Trophoblast cell (in vitro differentiated cells and primary cell): ENCODE measurements at regions not wholly inside any gene's neighbourhood (a gene's known extent, or its start where the extent isn't known, plus 50 kb on each side); places are given as distances from the start of the nearest gene placed in this dataset.

Experiments used
- DNase-seq, 2 donors: peaks; one replicate each; pipeline ENCODE4 v3.0.0-alpha.2; 2016
- H2AFZ ChIP-seq: 2 replicates; pipeline ENCODE4 v1.6.1; 2013; ENCODE audit warnings: low read length, moderate library complexity, mild to moderate bottlenecking; ENCODE audit not compliant: insufficient read depth, poor library complexity
- H2AK5ac ChIP-seq: 2 replicates; pipeline ENCODE4 v1.6.1; 2013; ENCODE audit warnings: mild to moderate bottlenecking, low read length
- H2BK120ac ChIP-seq: 2 replicates; pipeline ENCODE4 v1.6.1; 2013; ENCODE audit warnings: low read length, mild to moderate bottlenecking, moderate library complexity; ENCODE audit not compliant: insufficient read depth, poor library complexity
- H2BK12ac ChIP-seq: 2 replicates; pipeline ENCODE4 v1.6.1; 2013; ENCODE audit warnings: mild to moderate bottlenecking, low read length, moderate library complexity
- H2BK5ac ChIP-seq: 2 replicates; pipeline ENCODE4 v1.6.1; 2013; ENCODE audit warnings: low read length, low read depth, moderate library complexity, mild to moderate bottlenecking; ENCODE audit not compliant: poor library complexity
- H3K14ac ChIP-seq: 2 replicates; pipeline ENCODE4 v1.6.1; 2013; ENCODE audit warnings: mild to moderate bottlenecking, low read length
- H3K18ac ChIP-seq: 2 replicates; pipeline ENCODE4 v1.6.1; 2013; ENCODE audit warnings: mild to moderate bottlenecking, low read length
- H3K23ac ChIP-seq: 2 replicates; pipeline ENCODE4 v1.6.1; 2013; ENCODE audit warnings: low read length
- H3K27ac ChIP-seq: 2 replicates; pipeline ENCODE4 v1.5.1; 2013; ENCODE audit warnings: low read depth, mild to moderate bottlenecking, inconsistent platforms, low read length, moderate library complexity
- H3K27me3 ChIP-seq: 2 replicates; pipeline ENCODE4 v1.6.1; 2013; ENCODE audit warnings: inconsistent platforms, mild to moderate bottlenecking, low read length, moderate library complexity; ENCODE audit not compliant: insufficient read depth
- H3K36me3 ChIP-seq, 2 experiments: 1 replicate in 1 of 2; 2 replicates in 1 of 2; pipeline ENCODE4 v1.6.1; 2013; ENCODE audit warnings: low read length in 2 of 2, mild to moderate bottlenecking in 2 of 2, moderate library complexity in 1 of 2; ENCODE audit not compliant: insufficient read depth in 2 of 2, control insufficient read depth in 1 of 2
- H3K4ac ChIP-seq: 2 replicates; pipeline ENCODE4 v1.6.1; 2013; ENCODE audit warnings: low read depth, mild to moderate bottlenecking, low read length, moderate library complexity
- H3K4me1 ChIP-seq, 2 experiments: 1 replicate in 1 of 2; 2 replicates in 1 of 2; pipeline ENCODE4 v1.6.1; 2013; ENCODE audit warnings: low read length in 2 of 2, mild to moderate bottlenecking in 2 of 2, moderate library complexity in 1 of 2; ENCODE audit not compliant: insufficient read depth in 2 of 2, control insufficient read depth in 1 of 2
- H3K4me2 ChIP-seq: 2 replicates; pipeline ENCODE4 v1.6.1; 2013; ENCODE audit warnings: inconsistent platforms, mild to moderate bottlenecking, low read length, moderate library complexity
- H3K4me3 ChIP-seq: 2 replicates; pipeline ENCODE4 v1.5.1; 2013; ENCODE audit warnings: mild to moderate bottlenecking, low read depth, low read length, inconsistent platforms
- H3K79me1 ChIP-seq: one replicate; pipeline ENCODE4 v1.6.1; 2013; ENCODE audit warnings: low read length
- H3K79me2 ChIP-seq: 2 replicates; pipeline ENCODE4 v1.6.1; 2013; ENCODE audit warnings: low read length, mild to moderate bottlenecking; ENCODE audit not compliant: control insufficient read depth, insufficient read depth, poor library complexity
- H3K9ac ChIP-seq: 2 replicates; pipeline ENCODE4 v1.6.1; 2013; ENCODE audit warnings: mild to moderate bottlenecking, low read length
- H3K9me3 ChIP-seq: 2 replicates; pipeline ENCODE4 v1.6.1; 2013; ENCODE audit warnings: low read depth, mild to moderate bottlenecking, control low read depth, inconsistent platforms, low read length; ENCODE audit not compliant: insufficient read depth
- H4K12ac ChIP-seq: 2 replicates; pipeline ENCODE4 v1.6.1; 2013; ENCODE audit warnings: low read depth, mild to moderate bottlenecking, low read length, moderate library complexity
- H4K8ac ChIP-seq: 2 replicates; pipeline ENCODE4 v1.6.1; 2013; ENCODE audit warnings: low read depth, mild to moderate bottlenecking, low read length, moderate library complexity
- H4K91ac ChIP-seq: one replicate; pipeline ENCODE4 v1.6.1; 2013; ENCODE audit warnings: low read depth, mild to moderate bottlenecking, low read length, moderate library complexity
- WGBS: extraction: QIAGEN DNeasy Blood & Tissue Kit; methylation state at CpG from one replicate; pipeline ENCODE4 v1.1.7; 2013; ENCODE audit warnings: missing lambda C conversion rate; ENCODE audit not compliant: insufficient read length, insufficient coverage; ENCODE audit errors: extremely low coverage; 5-methylcytosine and 5-hydroxymethylcytosine counted together

DNA sequence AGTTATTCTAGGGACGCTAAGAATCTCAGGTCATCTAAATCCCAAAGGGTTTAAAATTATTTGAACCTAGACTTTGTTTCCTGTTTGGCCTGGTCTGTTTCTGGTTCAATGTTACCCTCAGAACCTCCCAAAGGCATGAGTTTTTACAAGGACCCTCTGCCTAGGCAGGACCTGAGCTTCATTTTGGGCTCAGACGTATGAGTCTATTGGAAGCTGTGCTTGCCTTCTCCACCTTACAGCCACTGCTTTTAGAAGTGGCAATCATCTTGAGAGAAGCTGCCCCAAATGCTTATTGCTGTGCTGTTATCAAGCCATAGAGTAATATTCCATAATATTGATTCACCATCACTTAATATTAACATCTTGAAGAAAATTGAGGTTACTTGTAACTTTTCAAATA, 510.4 kb downstream of the TLE4 start:
- WGBS: no CpG with 5 or more reads among the region's 2 CpGs
- Histone ChIP-seq H4K8ac (no peak overlapping the region), H3K4ac (no peak overlapping the region), H4K12ac (no peak overlapping the region), H3K27ac (no peak overlapping the region), H3K4me3 (no peak overlapping the region), H3K4me1 (no peaks in the 10 kb centered on the region), H3K18ac (no peak overlapping the region), H3K27me3 (no peaks in the 10 kb centered on the region), H2BK5ac (no peak overlapping the region), H3K9ac (no peak overlapping the region), H2BK12ac (no peak overlapping the region), H3K79me1 (no peaks in the 10 kb centered on the region), H3K79me2 (peaks cover 2% of the 10 kb centered on the region), H2AFZ (no peak overlapping the region), H2AK5ac (no peak overlapping the region), H3K14ac (no peak overlapping the region), H3K9me3 (peaks cover 1% of the 10 kb centered on the region), H3K23ac (no peak overlapping the region), H3K36me3 (no peaks in the 10 kb centered on the region), H2BK120ac (no peak overlapping the region), H4K91ac (no peak overlapping the region), H3K4me2 (no peak overlapping the region)
- DNase-seq: no peak

DNA sequence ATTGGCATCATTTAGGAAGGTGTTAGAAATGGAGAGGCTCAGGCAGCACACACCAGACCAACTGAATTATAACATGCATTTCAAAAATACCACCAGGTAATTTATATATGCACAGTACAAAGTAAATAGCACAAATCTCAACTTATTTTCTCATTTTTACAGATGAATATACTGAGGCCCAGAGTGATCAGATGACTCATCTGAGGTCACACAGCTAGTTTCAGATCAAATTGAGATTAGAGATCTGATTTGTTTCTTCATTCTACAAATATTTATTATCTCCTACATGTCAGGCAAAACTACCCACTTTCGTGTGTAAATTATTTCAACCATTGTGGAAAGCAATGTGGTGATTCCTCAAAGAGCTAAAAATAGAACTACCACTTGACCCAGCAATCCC, 507.1 kb downstream of the TLE4 start:
- Histone ChIP-seq H3K4me1 (peaks cover 4 to 5% of the 10 kb centered on the region in 2 experiments), H3K79me1 (no peaks in the 10 kb centered on the region), H2BK12ac (no peak overlapping the region), H2BK5ac (no peak overlapping the region), H3K9ac (no peak overlapping the region), H4K8ac (no peak overlapping the region), H3K9me3 (peaks cover under 1% of the 10 kb centered on the region), H3K4me2 (no peak overlapping the region), H2BK120ac (no peak overlapping the region), H4K91ac (no peak overlapping the region), H3K79me2 (no peaks in the 10 kb centered on the region), H3K27me3 (no peaks in the 10 kb centered on the region), H3K4ac (no peak overlapping the region), H3K14ac (no peak overlapping the region), H3K23ac (no peak overlapping the region), H4K12ac (no peak overlapping the region), H2AK5ac (no peak overlapping the region), H3K27ac (no peak overlapping the region), H3K36me3 (no peaks in the 10 kb centered on the region), H3K4me3 (no peak overlapping the region), H2AFZ (no peak overlapping the region), H3K18ac (no peak overlapping the region)
- WGBS: no CpG with 5 or more reads among the region's 1 CpG
- DNase-seq: no peak

DNA sequence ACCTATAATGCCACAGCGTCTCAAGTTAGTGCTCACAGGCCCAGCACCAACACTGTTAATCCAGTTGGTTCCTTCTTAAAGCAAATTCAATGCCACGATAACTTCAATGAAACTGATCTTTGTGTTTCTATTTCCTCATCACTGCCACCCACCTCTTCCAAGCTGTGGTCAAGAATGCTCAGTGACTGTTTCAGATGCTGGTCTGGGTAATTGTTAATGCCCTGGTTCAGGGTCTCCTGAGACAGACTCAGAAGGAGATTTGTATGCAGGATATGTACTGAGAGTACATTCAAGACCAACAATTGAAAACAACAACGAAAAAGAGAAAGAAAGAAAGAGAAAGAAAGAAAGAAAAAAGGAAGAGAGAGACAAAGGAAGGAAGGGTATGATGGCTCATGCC, 505.3 kb downstream of the TLE4 start:
- DNase-seq: peak in 1 of 2 donors; percentile 7
- Histone ChIP-seq H3K4me3 (no peak overlapping the region), H4K12ac (no peak overlapping the region), H3K36me3 (no peaks in the 10 kb centered on the region), H3K9me3 (no peaks in the 10 kb centered on the region), H3K27ac (no peak overlapping the region), H2BK120ac (no peak overlapping the region), H3K79me1 (no peaks in the 10 kb centered on the region), H2BK5ac (no peak overlapping the region), H3K4me2 (no peak overlapping the region), H4K8ac (no peak overlapping the region), H3K9ac (no peak overlapping the region), H3K18ac (no peak overlapping the region), H3K27me3 (no peaks in the 10 kb centered on the region), H4K91ac (no peak overlapping the region), H3K4me1 (peaks cover 4 to 5% of the 10 kb centered on the region in 2 experiments), H2AFZ (no peak overlapping the region), H3K14ac (no peak overlapping the region), H2AK5ac (no peak overlapping the region), H3K79me2 (no peaks in the 10 kb centered on the region), H2BK12ac (peak overlapping the region; percentile 78), H3K4ac (no peak overlapping the region), H3K23ac (no peak overlapping the region)
- no CpG with 5 or more reads among the region's 3 CpGs for WGBS

DNA sequence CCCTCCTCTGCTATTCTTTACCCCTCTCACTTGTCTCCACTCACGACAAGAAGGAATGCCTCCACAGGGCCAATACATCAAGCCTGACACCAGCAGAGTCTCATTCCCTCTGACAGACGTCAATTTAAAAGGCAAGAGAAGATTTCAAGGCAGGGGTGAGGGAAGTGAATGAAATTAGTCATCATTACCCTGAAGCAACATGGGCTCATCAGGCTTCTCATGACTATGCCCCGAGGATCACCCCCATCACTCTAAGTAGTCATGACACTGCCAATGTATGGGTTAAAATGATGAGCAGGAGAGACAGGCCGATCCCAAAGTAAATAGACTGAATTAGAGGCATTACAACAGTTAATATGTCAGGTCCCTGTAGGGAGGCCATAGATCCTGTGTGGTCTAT, 504.4 kb downstream of the TLE4 start:
- no peak overlapping the region for H4K91ac ChIP-seq
- H3K9ac ChIP-seq: no peak overlapping the region
- H2BK5ac ChIP-seq: no peak overlapping the region
- no peak overlapping the region for H3K23ac ChIP-seq
- H2AK5ac ChIP-seq: no peak overlapping the region
- no peak overlapping the region for H3K4me3 ChIP-seq
- no peak overlapping the region for H4K8ac ChIP-seq
- H2BK120ac ChIP-seq: no peak overlapping the region
- H2AFZ ChIP-seq: no peak overlapping the region
- no CpG with 5 or more reads among the region's 4 CpGs for WGBS
- no peaks in the 10 kb centered on the region for H3K27me3 ChIP-seq
- H2BK12ac ChIP-seq: no peak overlapping the region
- H3K27ac ChIP-seq: no peak overlapping the region
- no peak overlapping the region for H4K12ac ChIP-seq
- no peak overlapping the region for H3K4ac ChIP-seq
- no peak for DNase-seq
- no peaks in the 10 kb centered on the region for H3K79me1 ChIP-seq
- peaks cover 4 to 5% of the 10 kb centered on the region in 2 experiments for H3K4me1 ChIP-seq
- H3K14ac ChIP-seq: no peak overlapping the region
- H3K79me2 ChIP-seq: no peaks in the 10 kb centered on the region
- no peaks in the 10 kb centered on the region for H3K9me3 ChIP-seq
- no peak overlapping the region for H3K4me2 ChIP-seq
- no peak overlapping the region for H3K18ac ChIP-seq
- H3K36me3 ChIP-seq: no peaks in the 10 kb centered on the region
